ENCODE measurements at regions not wholly inside any gene's neighbourhood (a gene's known extent, or its start where the extent isn't known, plus 50 kb on each side); places are given as distances from the start of the nearest gene placed in this dataset.

DNA sequence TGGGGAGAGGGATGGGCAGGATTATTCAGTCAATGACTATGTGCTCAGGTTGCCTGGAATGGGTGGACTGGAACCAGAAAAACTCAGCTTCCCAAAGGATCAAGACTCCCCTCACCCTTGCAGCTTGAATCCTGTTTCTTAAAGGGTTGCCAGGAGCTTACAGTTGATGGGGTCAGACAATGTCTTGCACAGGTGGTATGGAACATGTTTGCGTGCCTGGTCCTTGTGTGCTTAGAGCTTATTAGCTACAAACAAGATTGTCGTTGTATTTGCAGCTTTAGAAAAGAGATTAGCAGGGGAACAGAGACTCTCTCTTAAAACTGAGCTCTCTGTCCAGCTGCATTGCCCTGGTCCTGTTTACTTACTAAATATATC, 56.9 kb downstream of the PRR15 start:
- TF ChIP-seq POLR2AphosphoS5 (IDR thresholded peaks at IDR 0.05; ENCODE audit: borderline replicate concordance, low read depth, low read length) (no peak), EZH2 (IDR thresholded peaks at IDR 0.05) (no peak)

All from SK-N-MC (cell line).